ENCODE measurements at regions not wholly inside any gene's neighbourhood (a gene's known extent, or its start where the extent isn't known, plus 50 kb on each side); places are given as distances from the start of the nearest gene placed in this dataset.

GRCh38 chr3:144127700-144128099 is 156.1 kb downstream of the DIPK2A start:
- H3K27me3 Mint-ChIP-seq, result no peaks in the 10 kb centered on the region
- ATAC-seq (replicated peaks), result no peak
- peaks cover 4 to 14% of the 10 kb centered on the region in 2 donors for H3K4me1 Mint-ChIP-seq (ENCODE audit: low read depth in 2 of 2)
- H3K4me3 Mint-ChIP-seq, result peak overlapping the region; percentile 44 to 54
- peak overlapping the region; percentile 74 to 95 for H3K27ac Mint-ChIP-seq
- H3K36me3 Mint-ChIP-seq (ENCODE audit: insufficient read depth), result no peaks in the 10 kb centered on the region
- H3K9me3 Mint-ChIP-seq, result no peaks in the 10 kb centered on the region
- no peak for DNase-seq

DNA sequence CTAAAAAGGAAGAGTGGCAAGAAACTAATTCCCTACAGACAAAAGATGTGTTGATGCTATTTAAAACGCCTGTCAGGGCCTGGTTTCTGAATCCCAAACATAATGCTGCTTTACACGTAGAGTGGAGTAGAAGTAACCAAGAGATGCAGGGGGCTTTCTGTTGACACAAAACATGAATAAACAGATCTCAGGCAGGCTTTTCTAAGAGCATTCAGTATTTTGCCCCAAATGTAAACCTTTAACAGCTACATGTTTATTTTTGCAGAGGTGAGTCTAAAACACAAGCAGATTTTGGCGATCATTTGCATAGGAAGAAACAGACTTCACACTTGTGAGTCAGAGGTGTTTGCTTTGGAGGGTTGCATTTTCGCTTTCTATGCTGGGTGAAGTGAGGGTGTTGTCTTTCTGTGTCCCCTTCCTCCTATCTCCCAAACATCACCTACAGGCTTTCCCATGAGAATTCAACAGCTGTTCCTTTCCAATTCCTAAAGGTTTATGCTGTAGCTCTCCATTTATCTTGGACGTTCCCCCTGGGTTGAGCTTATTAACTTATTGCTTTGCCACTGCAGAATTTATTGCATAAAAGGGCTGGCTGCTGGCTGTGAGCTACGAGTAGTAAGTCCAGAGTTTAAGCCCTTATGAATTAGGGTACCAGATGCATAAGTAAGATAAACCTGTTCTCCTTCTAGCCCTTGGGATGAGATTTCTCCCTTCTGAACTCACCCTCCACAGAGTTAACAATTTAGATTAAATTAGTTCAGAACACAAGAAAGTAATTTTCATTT is 156.7 kb downstream of the DIPK2A start:
- no peaks in the 10 kb centered on the region for H3K9me3 Mint-ChIP-seq
- ATAC-seq (replicated peaks), result peak; percentile 80

GRCh38 chr3:144129536-144130214 is 158.1 kb downstream of the DIPK2A start:
- no peak for ATAC-seq (replicated peaks)
- H3K9me3 Mint-ChIP-seq, result no peaks in the 10 kb centered on the region
- H3K36me3 Mint-ChIP-seq (ENCODE audit: insufficient read depth), result no peaks in the 10 kb centered on the region
- no peaks in the 10 kb centered on the region for H3K27me3 Mint-ChIP-seq
- peaks cover 4 to 14% of the 10 kb centered on the region in 2 donors for H3K4me1 Mint-ChIP-seq (ENCODE audit: low read depth in 2 of 2)
- peak overlapping the region in 1 of 2 donors; percentile 95 for H3K27ac Mint-ChIP-seq
- no peak overlapping the region for H3K4me3 Mint-ChIP-seq
- no peak for DNase-seq

More for the DNA sequence above, 156.7 kb downstream of the DIPK2A start:
- peak overlapping the region; percentile 44 to 54 for H3K4me3 Mint-ChIP-seq
- no peaks in the 10 kb centered on the region for H3K27me3 Mint-ChIP-seq
- no peaks in the 10 kb centered on the region for H3K36me3 Mint-ChIP-seq (ENCODE audit: insufficient read depth)
- H3K27ac Mint-ChIP-seq, result peak overlapping the region; percentile 74 to 95
- peaks cover 4 to 14% of the 10 kb centered on the region in 2 donors for H3K4me1 Mint-ChIP-seq (ENCODE audit: low read depth in 2 of 2)
- DNase-seq, result peak in 2 of 3 experiments; percentile 1 to 18

DNA sequence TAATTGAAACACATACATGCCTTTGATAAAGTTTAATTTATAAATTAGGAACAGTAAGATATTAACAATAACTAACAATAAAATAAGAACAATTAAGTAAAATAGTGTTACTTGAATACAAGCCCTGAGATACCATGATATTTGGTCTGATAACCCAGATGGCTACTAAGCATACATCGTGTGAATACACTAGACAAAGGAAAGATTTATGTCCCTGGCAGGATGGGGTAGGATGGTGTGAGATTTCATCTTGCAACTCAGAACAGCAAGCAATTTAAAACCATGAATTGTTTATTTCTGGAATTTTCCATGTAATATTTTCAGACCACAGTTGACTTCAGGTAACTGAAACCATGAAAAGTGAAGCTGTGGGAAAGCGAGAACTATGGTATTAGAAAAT is 169.5 kb downstream of the DIPK2A start:
- Mint-ChIP-seq H3K4me3 (no peak overlapping the region), H3K9me3 (peaks cover 0 to 5% of the 10 kb centered on the region in 2 donors), H3K36me3 (ENCODE audit: insufficient read depth) (no peaks in the 10 kb centered on the region), H3K27me3 (peaks cover 0 to 14% of the 10 kb centered on the region in 2 donors), H3K27ac (no peak overlapping the region), H3K4me1 (ENCODE audit: low read depth in 2 of 2) (no peaks in the 10 kb centered on the region)
- DNase-seq (no peak), ATAC-seq (replicated peaks) (no peak)

- no peak for ATAC-seq (replicated peaks)
- H3K27me3 Mint-ChIP-seq, result peaks cover 0 to 14% of the 10 kb centered on the region in 2 donors
- no peak for DNase-seq
- peaks cover 0 to 5% of the 10 kb centered on the region in 2 donors for H3K9me3 Mint-ChIP-seq
- H3K4me3 Mint-ChIP-seq, result no peak overlapping the region
- no peak overlapping the region for H3K27ac Mint-ChIP-seq
- no peaks in the 10 kb centered on the region for H3K4me1 Mint-ChIP-seq (ENCODE audit: low read depth in 2 of 2)
- no peaks in the 10 kb centered on the region for H3K36me3 Mint-ChIP-seq (ENCODE audit: insufficient read depth)
These were observed 169.9 kb downstream of the DIPK2A start for GRCh38 chr3:144141496-144141895.

DNA sequence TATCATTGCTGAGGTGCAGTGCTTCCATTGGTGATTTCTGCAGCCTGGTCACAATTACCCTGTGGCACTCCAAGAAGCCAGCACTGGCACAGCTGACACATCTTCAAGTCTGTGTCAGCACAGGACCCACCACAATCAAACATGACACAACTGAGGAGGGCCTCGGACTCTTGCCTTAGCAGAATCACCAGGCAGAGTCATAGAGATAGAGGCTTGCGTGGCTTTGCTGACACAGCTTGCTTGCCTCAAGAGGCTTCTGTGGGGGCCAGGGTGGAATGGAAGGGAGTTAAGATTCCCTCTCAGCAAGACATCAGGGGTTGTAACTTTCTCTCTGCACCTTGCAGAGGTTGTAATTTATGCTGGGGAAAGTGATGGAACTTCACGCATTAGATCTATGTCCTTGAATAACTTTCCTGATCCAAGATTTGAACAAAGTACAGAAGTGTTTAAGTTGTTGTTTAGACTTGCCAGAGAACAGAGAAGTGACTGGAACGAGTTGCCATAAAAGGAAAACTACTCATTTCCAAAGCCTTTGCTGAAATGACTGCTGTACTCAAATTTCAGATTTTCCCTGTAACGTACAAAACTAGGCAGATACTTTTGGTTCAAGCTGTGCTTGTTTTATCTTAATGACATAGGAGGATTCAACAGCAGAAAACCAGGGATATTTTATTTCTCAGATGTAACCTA is 170.7 kb downstream of the DIPK2A start:
- Mint-ChIP-seq H3K4me1 (ENCODE audit: low read depth in 2 of 2) (no peaks in the 10 kb centered on the region), H3K36me3 (ENCODE audit: insufficient read depth) (no peaks in the 10 kb centered on the region), H3K4me3 (no peak overlapping the region), H3K27ac (no peak overlapping the region), H3K27me3 (peaks cover 0 to 14% of the 10 kb centered on the region in 2 donors), H3K9me3 (peaks cover 0 to 5% of the 10 kb centered on the region in 2 donors)
- DNase-seq, result no peak
- ATAC-seq (replicated peaks), result no peak

DNA sequence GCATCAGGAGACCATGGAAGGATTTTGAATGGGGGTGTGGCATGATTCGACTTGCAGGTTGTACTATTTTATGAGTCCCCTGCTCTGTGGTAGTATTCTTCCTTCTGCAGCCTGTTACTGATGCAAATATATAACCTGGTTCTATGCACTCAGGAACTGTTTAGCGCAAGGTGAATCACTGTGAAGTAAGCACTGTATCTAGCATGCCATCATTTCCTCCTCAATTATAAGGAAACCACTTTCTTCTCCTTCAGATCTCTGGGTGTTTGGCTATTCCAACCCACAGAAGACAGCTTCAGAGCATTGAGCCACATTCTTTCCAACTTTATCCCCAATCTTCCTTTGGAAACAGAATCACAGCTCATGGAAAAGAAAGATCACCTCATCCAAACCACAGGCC is 176.7 kb downstream of the DIPK2A start:
- Mint-ChIP-seq H3K4me3 (no peak overlapping the region), H3K36me3 (ENCODE audit: insufficient read depth) (no peaks in the 10 kb centered on the region), H3K4me1 (ENCODE audit: low read depth in 2 of 2) (no peaks in the 10 kb centered on the region), H3K27ac (no peak overlapping the region), H3K27me3 (peaks cover 8 to 11% of the 10 kb centered on the region in 2 donors), H3K9me3 (no peaks in the 10 kb centered on the region)
- DNase-seq (no peak), ATAC-seq (replicated peaks) (no peak)

DNA sequence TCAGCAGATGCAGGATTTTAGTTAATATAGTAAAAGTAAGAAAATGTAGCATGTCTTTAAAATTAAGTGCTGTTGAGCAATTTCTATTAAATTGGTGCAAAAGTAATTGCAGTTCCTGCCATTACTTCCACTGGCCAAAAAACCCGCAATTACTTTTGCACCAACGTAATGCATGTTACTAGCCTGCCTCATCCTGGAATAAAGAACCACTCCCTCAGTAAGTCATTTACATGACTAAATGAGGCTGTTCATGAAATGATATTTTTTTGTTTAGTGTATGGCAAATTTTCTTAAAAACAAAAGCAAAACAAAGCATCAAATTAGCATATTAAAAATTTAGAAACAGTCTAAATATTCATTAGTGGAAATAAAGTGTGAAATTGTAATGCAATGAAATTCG is 180.4 kb downstream of the DIPK2A start:
- Mint-ChIP-seq H3K27me3 (peaks cover 8 to 11% of the 10 kb centered on the region in 2 donors), H3K4me1 (ENCODE audit: low read depth in 2 of 2) (no peaks in the 10 kb centered on the region), H3K9me3 (no peaks in the 10 kb centered on the region), H3K27ac (no peak overlapping the region), H3K36me3 (ENCODE audit: insufficient read depth) (no peaks in the 10 kb centered on the region), H3K4me3 (no peak overlapping the region)
- no peak for DNase-seq
- no peak for ATAC-seq (replicated peaks)

GRCh38 chr3:144160627-144161026 is 189.0 kb downstream of the DIPK2A start:
- Mint-ChIP-seq H3K4me3 (no peak overlapping the region), H3K4me1 (ENCODE audit: low read depth in 2 of 2) (no peaks in the 10 kb centered on the region), H3K27me3 (no peaks in the 10 kb centered on the region), H3K27ac (no peak overlapping the region), H3K36me3 (ENCODE audit: insufficient read depth) (no peaks in the 10 kb centered on the region), H3K9me3 (peaks cover 0 to 3% of the 10 kb centered on the region in 2 donors)
- no peak for DNase-seq
- no peak for ATAC-seq (replicated peaks)

DNA sequence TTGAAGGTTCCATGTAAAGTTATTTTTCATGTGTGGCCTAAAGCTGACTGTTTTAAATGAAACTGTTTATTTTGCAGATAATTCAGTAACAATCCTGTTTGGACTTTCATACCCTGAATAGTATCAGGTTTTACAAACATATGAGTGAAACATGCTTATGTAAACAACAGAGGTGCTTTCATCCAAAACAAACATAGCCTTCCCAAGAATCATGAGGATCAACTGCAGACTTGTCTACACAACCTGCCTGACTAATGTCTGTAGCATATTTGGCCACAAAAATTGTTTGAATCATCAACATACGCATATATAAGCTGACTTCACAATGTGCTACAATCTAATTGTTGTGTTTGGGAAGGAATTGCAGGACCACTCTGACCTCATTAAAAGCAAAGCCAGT is 190.4 kb downstream of the DIPK2A start:
- H3K36me3 Mint-ChIP-seq (ENCODE audit: insufficient read depth), result no peaks in the 10 kb centered on the region
- peaks cover 0 to 3% of the 10 kb centered on the region in 2 donors for H3K9me3 Mint-ChIP-seq
- DNase-seq, result no peak
- H3K27ac Mint-ChIP-seq, result no peak overlapping the region
- H3K4me3 Mint-ChIP-seq, result no peak overlapping the region
- no peak for ATAC-seq (replicated peaks)
- no peaks in the 10 kb centered on the region for H3K4me1 Mint-ChIP-seq (ENCODE audit: low read depth in 2 of 2)
- H3K27me3 Mint-ChIP-seq, result no peaks in the 10 kb centered on the region

DNA sequence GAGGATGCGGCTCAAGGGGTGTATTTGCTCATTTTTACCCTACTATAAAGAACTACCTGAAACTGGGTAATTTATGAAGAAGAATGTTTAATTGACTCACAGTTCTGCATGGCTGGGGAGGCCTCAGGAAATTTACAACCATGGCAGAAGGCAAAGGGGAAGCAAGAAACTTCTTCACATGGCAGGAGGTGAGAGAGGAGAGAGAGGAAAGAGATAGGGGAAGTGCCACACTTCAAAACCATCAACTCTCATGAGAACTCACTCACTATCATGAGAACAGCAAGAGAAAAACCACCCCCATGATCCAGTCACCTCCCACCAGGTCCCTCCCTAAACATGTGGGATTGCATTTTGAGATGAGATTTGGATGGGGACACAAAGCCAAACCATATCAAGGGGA is 192.7 kb downstream of the DIPK2A start:
- H3K27ac Mint-ChIP-seq, result no peak overlapping the region
- no peak for DNase-seq
- peaks cover 0 to 3% of the 10 kb centered on the region in 2 donors for H3K9me3 Mint-ChIP-seq
- H3K4me3 Mint-ChIP-seq, result no peak overlapping the region
- no peak for ATAC-seq (replicated peaks)
- no peaks in the 10 kb centered on the region for H3K27me3 Mint-ChIP-seq
- no peaks in the 10 kb centered on the region for H3K36me3 Mint-ChIP-seq (ENCODE audit: insufficient read depth)
- H3K4me1 Mint-ChIP-seq (ENCODE audit: low read depth in 2 of 2), result no peaks in the 10 kb centered on the region

DNA sequence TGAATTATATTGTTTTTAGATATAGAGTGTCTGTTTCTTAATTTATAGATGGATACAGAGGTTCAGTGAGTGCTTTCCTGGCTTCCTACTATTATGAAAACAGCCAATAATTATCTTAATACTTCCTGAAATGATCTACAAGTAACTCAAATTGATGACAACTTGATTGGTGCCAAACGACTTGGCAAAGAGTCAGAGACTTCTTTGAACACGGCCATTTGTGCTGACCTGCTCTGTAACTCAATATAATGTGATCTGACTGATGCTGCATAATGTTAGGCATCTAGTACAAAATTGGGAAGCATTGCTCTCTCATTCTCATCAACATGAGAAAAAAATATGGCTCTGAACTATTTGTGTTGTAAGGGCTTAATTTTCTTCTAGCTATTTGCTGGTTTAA is 193.9 kb downstream of the DIPK2A start:
- Mint-ChIP-seq H3K4me1 (ENCODE audit: low read depth in 2 of 2) (no peaks in the 10 kb centered on the region), H3K27ac (no peak overlapping the region), H3K9me3 (no peaks in the 10 kb centered on the region), H3K27me3 (no peaks in the 10 kb centered on the region), H3K4me3 (no peak overlapping the region), H3K36me3 (ENCODE audit: insufficient read depth) (no peaks in the 10 kb centered on the region)
- no peak for ATAC-seq (replicated peaks)
- DNase-seq, result no peak

DNA sequence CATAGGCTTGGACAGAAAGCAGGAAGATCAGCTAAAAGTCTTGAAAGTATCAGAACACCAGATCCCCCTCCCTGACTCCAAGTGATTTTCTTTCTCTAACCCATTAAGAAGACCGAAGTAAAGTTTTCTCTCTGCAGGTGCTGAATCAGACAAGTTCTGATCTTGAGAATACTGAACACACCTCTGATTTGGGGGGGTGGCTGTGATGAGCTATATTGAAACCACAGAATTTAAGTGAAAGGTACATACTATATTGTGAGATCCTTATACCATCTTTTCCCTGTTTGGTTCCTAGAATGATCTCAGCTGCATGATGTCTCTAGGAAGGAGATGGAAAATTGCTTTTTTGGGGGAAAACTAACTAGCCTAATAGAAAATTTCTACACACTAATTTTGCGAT is 196.0 kb downstream of the DIPK2A start:
- H3K27ac Mint-ChIP-seq, result no peak overlapping the region
- DNase-seq (no peak), ATAC-seq (replicated peaks) (no peak)
- no peak overlapping the region for H3K4me3 Mint-ChIP-seq
- H3K36me3 Mint-ChIP-seq (ENCODE audit: insufficient read depth), result no peaks in the 10 kb centered on the region
- H3K27me3 Mint-ChIP-seq, result no peaks in the 10 kb centered on the region
- H3K4me1 Mint-ChIP-seq (ENCODE audit: low read depth in 2 of 2), result no peaks in the 10 kb centered on the region
- H3K9me3 Mint-ChIP-seq, result no peaks in the 10 kb centered on the region
